Neural cell (in vitro differentiated cells): ENCODE measurements at regions not wholly inside any gene's neighbourhood (a gene's known extent, or its start where the extent isn't known, plus 50 kb on each side); places are given as distances from the start of the nearest gene placed in this dataset.

ENCODE experiments used
- H2AFZ ChIP-seq: fragments of 200-600, 300-800 bp; sonication (generic), shearing (Covaris generic); 2 replicates; pipeline ENCODE4 v1.6.0; 2014; ENCODE audit warnings: low read depth, mild to moderate bottlenecking, antibody characterized with exemption, low read length, moderate library complexity
- H3F3A ChIP-seq: fragments of 200-600 bp; shearing (Covaris generic); 2 replicates; pipeline ENCODE4 v1.6.1; 2016; ENCODE audit warnings: mild to moderate bottlenecking, moderate library complexity, mixed read lengths, antibody characterized with exemption, low read length; ENCODE audit not compliant: insufficient read depth, poor library complexity, severe bottlenecking
- H3K27ac ChIP-seq: fragments of 200-600, 300-800 bp; sonication (generic), shearing (Covaris generic); 2 replicates; pipeline ENCODE4 v1.5.1; 2014; ENCODE audit warnings: mild to moderate bottlenecking, low read length, moderate library complexity
- H3K27me3 ChIP-seq: fragments of 300-800, 200-600 bp; sonication (generic), shearing (Covaris generic); 2 replicates; pipeline ENCODE4 v1.6.0; 2014; ENCODE audit warnings: mild to moderate bottlenecking, low read depth, low read length, moderate library complexity; ENCODE audit not compliant: insufficient read depth
- H3K36me3 ChIP-seq: fragments of 300-800, 200-600 bp; sonication (generic), shearing (Covaris generic); 2 replicates; pipeline ENCODE4 v1.5.1; 2014; ENCODE audit warnings: mild to moderate bottlenecking, antibody characterized with exemption, low read length, moderate library complexity; ENCODE audit not compliant: insufficient read depth
- H3K4me2 ChIP-seq: fragments of 300-800, 200-600 bp; sonication (generic), shearing (Covaris generic); 2 replicates; pipeline ENCODE4 v1.6.0; 2014; ENCODE audit warnings: mild to moderate bottlenecking, low read length
- H3K4me3 ChIP-seq: fragments of 300-800, 200-600 bp; sonication (generic), shearing (Covaris generic); 2 replicates; pipeline ENCODE4 v1.5.1; 2014; ENCODE audit warnings: mild to moderate bottlenecking, low read length, moderate library complexity
- H3K79me2 ChIP-seq: fragments of 200-600 bp; shearing (Covaris generic); replicated peaks from 2 replicates; pipeline ENCODE4 v1.6.0; 2014; ENCODE audit warnings: mild to moderate bottlenecking, low read length, moderate library complexity; ENCODE audit not compliant: insufficient read depth
- H3K9ac ChIP-seq: fragments of 300-800, 200-600 bp; sonication (generic), shearing (Covaris generic); 2 replicates; pipeline ENCODE4 v1.6.1; 2016; ENCODE audit warnings: mild to moderate bottlenecking, low read length, mixed read lengths
- H3K9me2 ChIP-seq: fragments of 200-600 bp; shearing (Covaris generic); 2 replicates; pipeline ENCODE4 v1.6.1; 2016; ENCODE audit warnings: mild to moderate bottlenecking, low read length, mixed read lengths; ENCODE audit not compliant: insufficient read depth
- H3K9me3 ChIP-seq: fragments of 200-600, 300-800 bp; sonication (generic), shearing (Covaris generic); 2 replicates; pipeline ENCODE4 v1.6.1; 2016; ENCODE audit warnings: mild to moderate bottlenecking, mixed run types, low read length, moderate library complexity, mixed read lengths
- H4K20me1 ChIP-seq: fragments of 200-600 bp; shearing (Covaris generic); 2 replicates; pipeline ENCODE4 v1.6.1; 2016; ENCODE audit warnings: mild to moderate bottlenecking, mixed run types; ENCODE audit not compliant: insufficient read depth
- EP300 ChIP-seq: fragments of 450-650 bp; conservative IDR thresholded peaks from 2 replicates; pipeline ENCODE4 v1.6.1; 2014; ENCODE audit warnings: antibody characterized with exemption, mild to moderate bottlenecking, moderate library complexity; ENCODE audit not compliant: poor library complexity, severe bottlenecking
- EZH2 ChIP-seq: fragments of 200-600, 300-800 bp; shearing (Covaris generic), sonication (generic); IDR thresholded peaks from 2 replicates; pipeline ENCODE4 v1.6.1; 2014; ENCODE audit warnings: antibody characterized with exemption, low read length, borderline replicate concordance, mild to moderate bottlenecking; ENCODE audit not compliant: insufficient read depth, poor library complexity, severe bottlenecking
- MXI1 ChIP-seq: fragments of 450-650 bp; conservative IDR thresholded peaks from 2 replicates; pipeline ENCODE4 v1.6.1; 2014; ENCODE audit warnings: antibody characterized with exemption, mild to moderate bottlenecking; ENCODE audit not compliant: poor library complexity, severe bottlenecking
- POLR2AphosphoS5 ChIP-seq: IDR thresholded peaks from 2 replicates; pipeline ENCODE4 v1.6.1; 2012
- RAD21 ChIP-seq: fragments of 450-650 bp; conservative IDR thresholded peaks from 2 replicates; pipeline ENCODE4 v1.6.1; 2014; ENCODE audit warnings: antibody characterized with exemption, mild to moderate bottlenecking, moderate library complexity
- SMC3 ChIP-seq: fragments of 450-650 bp; conservative IDR thresholded peaks from 2 replicates; pipeline ENCODE4 v1.6.1; 2014; ENCODE audit warnings: antibody characterized with exemption, mild to moderate bottlenecking, moderate library complexity; ENCODE audit not compliant: poor library complexity
- TAF1 ChIP-seq: IDR thresholded peaks from 2 replicates; pipeline ENCODE4 v1.6.1; 2012; ENCODE audit warnings: low read depth
- TF ChIP-seq, protein P1 (sequence below): IDR thresholded peaks from 2 replicates; pipeline ENCODE4 v1.6.1; 2012; ENCODE audit warnings: borderline replicate concordance
- TF ChIP-seq, protein P2 (sequence below): fragments of 450-650 bp; IDR thresholded peaks from 2 replicates; pipeline ENCODE4 v1.5.1; 2014; ENCODE audit warnings: antibody characterized with exemption, mild to moderate bottlenecking, moderate library complexity; ENCODE audit not compliant: poor library complexity, severe bottlenecking

DNA sequence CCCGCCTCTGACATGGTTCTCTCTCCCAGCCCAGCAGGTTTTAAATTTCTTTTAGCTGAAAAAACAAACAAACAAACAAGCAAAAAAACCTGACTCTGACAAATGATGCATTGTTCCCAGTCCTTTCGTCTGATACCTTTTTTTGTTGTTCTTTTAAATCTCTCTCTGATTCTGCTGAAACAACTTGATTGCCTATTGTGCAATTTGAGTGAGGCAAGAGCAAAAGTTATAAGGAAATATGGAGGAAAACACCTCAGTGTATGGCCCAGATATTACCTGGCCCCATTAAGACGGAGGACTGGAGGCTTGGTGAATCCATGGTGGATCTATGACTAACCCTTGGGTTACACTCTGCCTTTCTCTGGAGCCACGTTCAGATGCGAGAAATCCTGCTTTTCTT is 164.0 kb downstream of the MELK start:
- Histone ChIP-seq H3K27ac (no peak overlapping the region), H3K36me3 (no peaks in the 10 kb centered on the region), H3K9ac (no peak overlapping the region), H3F3A (no peaks in the 10 kb centered on the region), H3K4me3 (no peak overlapping the region), H3K9me2 (no peaks in the 10 kb centered on the region), H3K9me3 (no peaks in the 10 kb centered on the region), H4K20me1 (no peaks in the 10 kb centered on the region), H2AFZ (no peak overlapping the region), H3K4me2 (no peak overlapping the region), H3K27me3 (no peaks in the 10 kb centered on the region), H3K79me2 (no peaks in the 10 kb centered on the region)
- TF ChIP-seq MXI1: no peak
- no peak for TF ChIP-seq RAD21
- no peak for TF ChIP-seq EZH2
- TF ChIP-seq, protein P1, sequence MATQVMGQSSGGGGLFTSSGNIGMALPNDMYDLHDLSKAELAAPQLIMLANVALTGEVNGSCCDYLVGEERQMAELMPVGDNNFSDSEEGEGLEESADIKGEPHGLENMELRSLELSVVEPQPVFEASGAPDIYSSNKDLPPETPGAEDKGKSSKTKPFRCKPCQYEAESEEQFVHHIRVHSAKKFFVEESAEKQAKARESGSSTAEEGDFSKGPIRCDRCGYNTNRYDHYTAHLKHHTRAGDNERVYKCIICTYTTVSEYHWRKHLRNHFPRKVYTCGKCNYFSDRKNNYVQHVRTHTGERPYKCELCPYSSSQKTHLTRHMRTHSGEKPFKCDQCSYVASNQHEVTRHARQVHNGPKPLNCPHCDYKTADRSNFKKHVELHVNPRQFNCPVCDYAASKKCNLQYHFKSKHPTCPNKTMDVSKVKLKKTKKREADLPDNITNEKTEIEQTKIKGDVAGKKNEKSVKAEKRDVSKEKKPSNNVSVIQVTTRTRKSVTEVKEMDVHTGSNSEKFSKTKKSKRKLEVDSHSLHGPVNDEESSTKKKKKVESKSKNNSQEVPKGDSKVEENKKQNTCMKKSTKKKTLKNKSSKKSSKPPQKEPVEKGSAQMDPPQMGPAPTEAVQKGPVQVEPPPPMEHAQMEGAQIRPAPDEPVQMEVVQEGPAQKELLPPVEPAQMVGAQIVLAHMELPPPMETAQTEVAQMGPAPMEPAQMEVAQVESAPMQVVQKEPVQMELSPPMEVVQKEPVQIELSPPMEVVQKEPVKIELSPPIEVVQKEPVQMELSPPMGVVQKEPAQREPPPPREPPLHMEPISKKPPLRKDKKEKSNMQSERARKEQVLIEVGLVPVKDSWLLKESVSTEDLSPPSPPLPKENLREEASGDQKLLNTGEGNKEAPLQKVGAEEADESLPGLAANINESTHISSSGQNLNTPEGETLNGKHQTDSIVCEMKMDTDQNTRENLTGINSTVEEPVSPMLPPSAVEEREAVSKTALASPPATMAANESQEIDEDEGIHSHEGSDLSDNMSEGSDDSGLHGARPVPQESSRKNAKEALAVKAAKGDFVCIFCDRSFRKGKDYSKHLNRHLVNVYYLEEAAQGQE: no peak
- no peak for TF ChIP-seq SMC3
- TF ChIP-seq EP300: no peak
- TF ChIP-seq, protein P2, sequence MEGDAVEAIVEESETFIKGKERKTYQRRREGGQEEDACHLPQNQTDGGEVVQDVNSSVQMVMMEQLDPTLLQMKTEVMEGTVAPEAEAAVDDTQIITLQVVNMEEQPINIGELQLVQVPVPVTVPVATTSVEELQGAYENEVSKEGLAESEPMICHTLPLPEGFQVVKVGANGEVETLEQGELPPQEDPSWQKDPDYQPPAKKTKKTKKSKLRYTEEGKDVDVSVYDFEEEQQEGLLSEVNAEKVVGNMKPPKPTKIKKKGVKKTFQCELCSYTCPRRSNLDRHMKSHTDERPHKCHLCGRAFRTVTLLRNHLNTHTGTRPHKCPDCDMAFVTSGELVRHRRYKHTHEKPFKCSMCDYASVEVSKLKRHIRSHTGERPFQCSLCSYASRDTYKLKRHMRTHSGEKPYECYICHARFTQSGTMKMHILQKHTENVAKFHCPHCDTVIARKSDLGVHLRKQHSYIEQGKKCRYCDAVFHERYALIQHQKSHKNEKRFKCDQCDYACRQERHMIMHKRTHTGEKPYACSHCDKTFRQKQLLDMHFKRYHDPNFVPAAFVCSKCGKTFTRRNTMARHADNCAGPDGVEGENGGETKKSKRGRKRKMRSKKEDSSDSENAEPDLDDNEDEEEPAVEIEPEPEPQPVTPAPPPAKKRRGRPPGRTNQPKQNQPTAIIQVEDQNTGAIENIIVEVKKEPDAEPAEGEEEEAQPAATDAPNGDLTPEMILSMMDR: no peak
- TF ChIP-seq POLR2AphosphoS5: no peak
- TF ChIP-seq TAF1: no peak

DNA sequence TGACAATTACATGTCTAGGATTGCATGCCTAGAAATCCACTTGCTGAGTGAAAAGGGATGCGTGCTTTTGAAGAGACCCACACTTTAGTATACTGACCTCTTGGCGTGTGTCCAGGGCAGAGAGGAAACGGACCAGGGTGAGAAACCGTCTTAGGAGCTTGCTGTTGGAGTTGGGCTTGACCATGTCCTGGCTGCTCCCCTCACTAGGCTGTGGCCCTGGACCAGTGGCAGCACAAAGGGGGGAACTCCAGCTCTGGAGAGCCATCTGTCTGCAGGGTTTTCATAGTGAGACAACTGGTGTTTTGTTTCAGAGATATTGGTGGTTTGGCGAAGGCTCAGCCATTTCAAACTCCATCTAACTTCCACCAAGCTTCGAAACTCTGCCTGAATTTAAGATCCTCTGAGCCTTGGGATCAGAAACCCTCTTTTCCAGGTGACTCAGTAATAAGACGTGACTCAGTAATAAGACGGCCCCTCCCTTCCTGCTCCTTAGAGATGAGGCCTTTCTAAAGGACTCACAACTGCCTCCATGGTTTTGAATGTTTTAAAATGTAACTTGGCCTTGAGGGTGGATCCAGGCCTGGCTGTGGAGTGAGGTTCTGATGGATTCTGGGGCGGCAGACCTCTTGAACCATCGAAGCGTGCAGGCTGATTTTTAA is 165.8 kb downstream of the MELK start:
- Histone ChIP-seq H3K9me3 (no peaks in the 10 kb centered on the region), H3K36me3 (no peaks in the 10 kb centered on the region), H3K4me2 (no peak overlapping the region), H2AFZ (no peak overlapping the region), H4K20me1 (no peaks in the 10 kb centered on the region), H3K4me3 (no peak overlapping the region), H3K27me3 (no peaks in the 10 kb centered on the region), H3K79me2 (no peaks in the 10 kb centered on the region), H3F3A (no peaks in the 10 kb centered on the region), H3K9ac (no peak overlapping the region), H3K9me2 (no peaks in the 10 kb centered on the region), H3K27ac (no peak overlapping the region)
- TF ChIP-seq EZH2 (no peak), RAD21 (no peak), MXI1 (no peak), SMC3 (no peak), EP300 (no peak), TAF1 (no peak), POLR2AphosphoS5 (no peak)
- TF ChIP-seq, protein P2: no peak
- TF ChIP-seq, protein P1: no peak
